ENCODE measurements at regions not wholly inside any gene's neighbourhood (a gene's known extent, or its start where the extent isn't known, plus 50 kb on each side); places are given as distances from the start of the nearest gene placed in this dataset.

- H3K27me3 Mint-ChIP-seq, result no peaks in the 10 kb centered on the region
- no peak overlapping the region for H3K4me3 Mint-ChIP-seq
- H3K36me3 Mint-ChIP-seq (ENCODE audit: low read depth), result no peaks in the 10 kb centered on the region
- peaks cover 4% of the 10 kb centered on the region for H3K9me3 Mint-ChIP-seq
- intact Hi-C loops (cut with micrococcal nuclease), result no loop called here
- no peak overlapping the region for H3K27ac Mint-ChIP-seq
- no peak for DNase-seq
- H3K4me1 Mint-ChIP-seq, result no peaks in the 10 kb centered on the region
Measured at GRCh38 chr16:9309844-9310243, 218.4 kb downstream of the HAPSTR1 start.

GRCh38 chr16:9311303-9311954 lies 220.0 kb downstream of the HAPSTR1 start:
- Mint-ChIP-seq H3K27me3 (no peaks in the 10 kb centered on the region), H3K27ac (no peak overlapping the region), H3K36me3 (ENCODE audit: low read depth) (no peaks in the 10 kb centered on the region), H3K4me3 (no peak overlapping the region), H3K4me1 (no peaks in the 10 kb centered on the region), H3K9me3 (peaks cover 4% of the 10 kb centered on the region)
- no peak for DNase-seq
- intact Hi-C loops (cut with micrococcal nuclease), result no loop called here

- no peaks in the 10 kb centered on the region for H3K27me3 Mint-ChIP-seq
- no peak overlapping the region for H3K27ac Mint-ChIP-seq
- intact Hi-C loops (cut with micrococcal nuclease), result no loop called here
- no peak overlapping the region for H3K4me3 Mint-ChIP-seq
- DNase-seq, result no peak
- no peaks in the 10 kb centered on the region for H3K36me3 Mint-ChIP-seq (ENCODE audit: low read depth)
- H3K4me1 Mint-ChIP-seq, result no peaks in the 10 kb centered on the region
- H3K9me3 Mint-ChIP-seq, result peaks cover 8% of the 10 kb centered on the region
Measured at GRCh38 chr16:9316008-9316407, 224.6 kb downstream of the HAPSTR1 start.

GRCh38 chr16:9316615-9317014 lies 225.2 kb downstream of the HAPSTR1 start:
- Mint-ChIP-seq H3K4me3 (no peak overlapping the region), H3K27ac (no peak overlapping the region), H3K36me3 (ENCODE audit: low read depth) (no peaks in the 10 kb centered on the region), H3K27me3 (no peaks in the 10 kb centered on the region), H3K4me1 (no peaks in the 10 kb centered on the region), H3K9me3 (peaks cover 8% of the 10 kb centered on the region)
- intact Hi-C loops (cut with micrococcal nuclease), result no loop called here
- DNase-seq, result no peak

GRCh38 chr16:9318764-9319163 lies 227.3 kb downstream of the HAPSTR1 start:
- intact Hi-C loops (cut with micrococcal nuclease), result no loop called here
- Mint-ChIP-seq H3K27ac (no peak overlapping the region), H3K4me3 (no peak overlapping the region)

GRCh38 chr16:9322769-9323168 lies 231.3 kb downstream of the HAPSTR1 start:
- H3K27ac Mint-ChIP-seq, result no peak overlapping the region
- DNase-seq, result no peak
- intact Hi-C loops (cut with micrococcal nuclease), result no loop called here
- no peak overlapping the region for H3K4me3 Mint-ChIP-seq
- H3K4me1 Mint-ChIP-seq, result no peaks in the 10 kb centered on the region
- H3K36me3 Mint-ChIP-seq (ENCODE audit: low read depth), result no peaks in the 10 kb centered on the region
- peaks cover 4% of the 10 kb centered on the region for H3K9me3 Mint-ChIP-seq
- no peaks in the 10 kb centered on the region for H3K27me3 Mint-ChIP-seq

More at GRCh38 chr16:9318764-9319163, 227.3 kb downstream of the HAPSTR1 start:
- no peaks in the 10 kb centered on the region for H3K27me3 Mint-ChIP-seq
- DNase-seq, result no peak
- H3K4me1 Mint-ChIP-seq, result no peaks in the 10 kb centered on the region
- peaks cover 4% of the 10 kb centered on the region for H3K9me3 Mint-ChIP-seq
- H3K36me3 Mint-ChIP-seq (ENCODE audit: low read depth), result no peaks in the 10 kb centered on the region

GRCh38 chr16:9323170-9323569 lies 231.7 kb downstream of the HAPSTR1 start:
- H3K9me3 Mint-ChIP-seq, result peaks cover 4% of the 10 kb centered on the region
- no peak overlapping the region for H3K27ac Mint-ChIP-seq
- intact Hi-C loops (cut with micrococcal nuclease), result no loop called here
- H3K4me3 Mint-ChIP-seq, result no peak overlapping the region
- H3K27me3 Mint-ChIP-seq, result no peaks in the 10 kb centered on the region
- no peaks in the 10 kb centered on the region for H3K4me1 Mint-ChIP-seq
- DNase-seq, result no peak
- no peaks in the 10 kb centered on the region for H3K36me3 Mint-ChIP-seq (ENCODE audit: low read depth)

- no peak overlapping the region for H3K4me3 Mint-ChIP-seq
- no peak for DNase-seq
- intact Hi-C loops (cut with micrococcal nuclease), result no loop called here
- H3K27ac Mint-ChIP-seq, result no peak overlapping the region
- no peaks in the 10 kb centered on the region for H3K4me1 Mint-ChIP-seq
- H3K9me3 Mint-ChIP-seq, result no peaks in the 10 kb centered on the region
- H3K27me3 Mint-ChIP-seq, result no peaks in the 10 kb centered on the region
- H3K36me3 Mint-ChIP-seq (ENCODE audit: low read depth), result no peaks in the 10 kb centered on the region
Measured at GRCh38 chr16:9327253-9327652, 235.8 kb downstream of the HAPSTR1 start.

- no peaks in the 10 kb centered on the region for H3K27me3 Mint-ChIP-seq
- H3K4me1 Mint-ChIP-seq, result no peaks in the 10 kb centered on the region
- H3K9me3 Mint-ChIP-seq, result no peaks in the 10 kb centered on the region
- H3K4me3 Mint-ChIP-seq, result no peak overlapping the region
- no peak for DNase-seq
- H3K27ac Mint-ChIP-seq, result no peak overlapping the region
- H3K36me3 Mint-ChIP-seq (ENCODE audit: low read depth), result no peaks in the 10 kb centered on the region
- intact Hi-C loops (cut with micrococcal nuclease), result no loop called here
Measured at GRCh38 chr16:9328411-9328810, 237.0 kb downstream of the HAPSTR1 start.

- H3K9me3 Mint-ChIP-seq, result no peaks in the 10 kb centered on the region
- H3K27ac Mint-ChIP-seq, result no peak overlapping the region
- no peak for DNase-seq
- intact Hi-C loops (cut with micrococcal nuclease), result no loop called here
- no peaks in the 10 kb centered on the region for H3K36me3 Mint-ChIP-seq (ENCODE audit: low read depth)
- H3K27me3 Mint-ChIP-seq, result no peaks in the 10 kb centered on the region
- no peak overlapping the region for H3K4me3 Mint-ChIP-seq
- no peaks in the 10 kb centered on the region for H3K4me1 Mint-ChIP-seq
Measured at GRCh38 chr16:9330095-9330494, 238.7 kb downstream of the HAPSTR1 start.

GRCh38 chr16:9331503-9331902 lies 240.1 kb downstream of the HAPSTR1 start:
- H3K9me3 Mint-ChIP-seq, result no peaks in the 10 kb centered on the region
- no peaks in the 10 kb centered on the region for H3K36me3 Mint-ChIP-seq (ENCODE audit: low read depth)
- H3K27me3 Mint-ChIP-seq, result no peaks in the 10 kb centered on the region
- DNase-seq, result no peak
- H3K4me3 Mint-ChIP-seq, result no peak overlapping the region
- intact Hi-C loops (cut with micrococcal nuclease), result no loop called here
- H3K27ac Mint-ChIP-seq, result no peak overlapping the region
- H3K4me1 Mint-ChIP-seq, result no peaks in the 10 kb centered on the region

GRCh38 chr16:9332574-9333148 lies 241.2 kb downstream of the HAPSTR1 start:
- H3K4me1 Mint-ChIP-seq, result no peaks in the 10 kb centered on the region
- intact Hi-C loops (cut with micrococcal nuclease), result no loop called here
- DNase-seq, result no peak
- H3K27ac Mint-ChIP-seq, result no peak overlapping the region
- H3K9me3 Mint-ChIP-seq, result no peaks in the 10 kb centered on the region
- H3K27me3 Mint-ChIP-seq, result no peaks in the 10 kb centered on the region
- H3K36me3 Mint-ChIP-seq (ENCODE audit: low read depth), result no peaks in the 10 kb centered on the region
- H3K4me3 Mint-ChIP-seq, result no peak overlapping the region

- no peaks in the 10 kb centered on the region for H3K36me3 Mint-ChIP-seq (ENCODE audit: low read depth)
- H3K4me3 Mint-ChIP-seq, result no peak overlapping the region
- H3K27me3 Mint-ChIP-seq, result no peaks in the 10 kb centered on the region
- no peaks in the 10 kb centered on the region for H3K9me3 Mint-ChIP-seq
- H3K27ac Mint-ChIP-seq, result no peak overlapping the region
- intact Hi-C loops (cut with micrococcal nuclease), result no loop called here
- H3K4me1 Mint-ChIP-seq, result no peaks in the 10 kb centered on the region
- DNase-seq, result no peak
Measured at GRCh38 chr16:9333469-9333868, 242.0 kb downstream of the HAPSTR1 start.

- intact Hi-C loops (cut with micrococcal nuclease), result no loop called here
- no peak for DNase-seq
- Mint-ChIP-seq H3K4me3 (no peak overlapping the region), H3K36me3 (ENCODE audit: low read depth) (no peaks in the 10 kb centered on the region), H3K27me3 (no peaks in the 10 kb centered on the region), H3K4me1 (no peaks in the 10 kb centered on the region), H3K9me3 (no peaks in the 10 kb centered on the region), H3K27ac (no peak overlapping the region)
Measured at GRCh38 chr16:9334103-9334502, 242.7 kb downstream of the HAPSTR1 start.
